NOMO-1 treated with dmso at 0.1 percent for 144 hours (cell line): ENCODE measurements at regions not wholly inside any gene's neighbourhood (a gene's known extent, or its start where the extent isn't known, plus 50 kb on each side); places are given as distances from the start of the nearest gene placed in this dataset.
"Not testable (repeated sequence)": the region's sequence is repeated elsewhere in the genome, so short reads cannot be mapped to it uniquely, and the experiment has no call there.

ENCODE experiments used
- DNase-seq: peaks from one replicate; lab custom pipeline; 2025; ENCODE audit not compliant: unreplicated experiment; lab: John Stamatoyannopoulos, UW

DNA sequence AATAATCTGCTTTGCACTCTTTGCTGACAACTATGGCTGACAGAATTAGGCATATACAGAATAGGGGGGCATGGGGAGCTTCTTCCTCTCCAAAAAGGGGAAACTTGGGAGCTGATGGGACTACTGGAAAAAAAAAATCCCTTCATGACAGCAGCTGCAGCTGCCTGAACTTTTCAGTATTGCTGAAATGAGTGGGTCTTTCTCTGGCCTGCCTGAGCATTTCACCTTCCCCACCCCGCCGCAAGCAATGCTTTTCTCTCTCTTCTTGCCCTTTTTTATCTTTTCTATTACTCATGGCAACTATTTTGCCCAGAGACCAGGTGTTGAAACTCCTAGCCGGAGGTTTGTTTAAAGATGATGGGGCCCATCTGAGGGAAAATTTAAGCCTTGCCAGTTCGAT is 244.9 kb downstream of the SEMA3D start:
- DNase-seq = no peak

DNA sequence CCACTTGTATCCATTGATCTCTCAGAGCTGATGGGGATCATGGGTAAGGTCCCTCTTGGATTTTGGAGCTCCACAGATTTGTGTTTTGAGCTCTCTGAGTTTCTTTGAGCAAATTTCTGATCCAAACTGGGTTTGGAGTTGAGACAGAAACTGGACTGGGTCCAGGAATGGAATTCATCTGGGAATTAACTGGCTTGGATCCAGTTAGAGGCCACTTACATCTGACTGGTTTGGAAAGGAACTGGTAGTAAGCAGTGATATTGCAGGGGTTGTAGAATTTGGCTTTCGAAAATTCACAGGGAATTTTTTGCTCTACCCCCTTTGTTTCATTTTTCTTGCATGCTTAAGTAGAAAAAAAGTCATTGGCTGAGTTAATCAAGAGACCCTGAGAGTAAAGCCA is 245.6 kb downstream of the SEMA3D start:
- no peak for DNase-seq

DNA sequence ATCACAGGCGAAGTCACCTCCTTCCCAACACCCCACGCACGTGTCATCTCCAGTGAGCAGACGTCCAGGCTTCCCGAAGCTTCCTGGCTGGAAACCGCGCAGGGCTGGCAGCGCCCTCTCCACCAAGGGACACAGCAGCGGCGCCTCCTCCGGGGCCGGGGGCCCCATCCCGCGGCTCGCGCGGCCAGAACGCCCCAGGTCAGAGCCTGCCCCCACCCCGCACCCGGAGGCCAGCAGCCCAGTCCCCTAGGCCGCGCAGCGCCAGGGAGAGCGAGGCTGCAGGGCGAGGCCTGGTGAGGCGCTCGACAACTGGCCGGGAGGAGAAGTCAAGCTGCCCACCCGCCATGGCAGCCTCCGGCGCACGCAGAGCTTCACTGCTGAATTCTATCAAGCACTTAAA is 247.0 kb downstream of the SEMA3D start:
- no peak for DNase-seq

DNA sequence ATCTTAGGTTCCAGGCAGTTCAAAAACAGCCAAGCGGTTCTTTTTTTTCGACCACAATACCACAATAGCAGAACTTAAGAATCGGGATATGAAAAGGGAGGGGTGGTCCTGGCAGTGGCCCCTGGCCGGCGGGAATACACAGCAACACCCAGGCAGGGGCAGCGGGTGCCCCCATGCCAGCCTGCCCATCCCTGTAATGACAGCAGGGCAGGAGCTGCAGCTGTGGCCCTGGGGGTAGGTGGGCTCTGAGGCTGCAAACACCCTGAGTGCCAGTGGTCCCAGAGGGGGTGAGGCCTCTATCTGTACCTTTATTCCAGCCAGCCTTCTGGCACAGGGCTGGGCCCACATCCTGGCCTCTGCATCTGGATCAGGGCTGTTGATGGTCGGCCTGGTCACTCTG is 247.4 kb downstream of the SEMA3D start:
- DNase-seq = no peak

DNA sequence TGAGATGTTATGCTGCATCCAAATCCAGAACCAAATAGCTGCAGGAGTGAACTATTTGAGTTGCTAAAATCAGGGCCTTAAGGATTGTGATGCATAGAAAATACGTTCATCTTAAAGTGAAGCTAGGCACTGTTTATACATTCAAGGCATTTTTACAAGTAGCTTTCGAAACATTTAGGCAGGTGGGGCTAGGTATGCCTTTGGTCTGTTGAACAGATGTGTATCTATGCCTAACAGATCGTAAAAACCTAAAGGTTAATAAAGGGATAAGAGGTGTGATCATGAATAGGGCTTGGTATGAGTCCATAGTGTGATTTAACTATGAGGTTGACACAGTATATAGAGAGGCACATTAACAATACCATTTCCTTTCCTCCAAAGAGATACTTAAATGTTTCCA is 262.5 kb downstream of the SEMA3D start:
- DNase-seq = no peak

DNA sequence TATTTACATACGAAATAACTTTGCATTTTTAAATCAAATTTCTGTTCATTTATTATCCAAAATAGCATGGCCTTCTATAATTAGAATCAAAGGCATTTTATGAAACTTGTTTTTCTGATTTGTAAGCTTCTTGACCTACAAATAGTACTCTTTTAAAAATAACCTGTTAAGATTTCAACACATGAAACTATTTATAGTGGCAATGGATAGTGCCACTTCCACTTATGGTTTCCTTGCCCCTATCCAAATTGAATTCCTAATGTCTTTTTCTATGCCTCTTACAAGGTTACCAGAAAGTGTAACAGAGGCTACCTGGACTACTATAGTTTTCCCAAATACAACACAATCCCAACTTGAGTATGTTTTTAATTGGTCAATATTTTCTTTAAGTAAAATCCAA is 263.5 kb downstream of the SEMA3D start:
- no peak for DNase-seq

DNA sequence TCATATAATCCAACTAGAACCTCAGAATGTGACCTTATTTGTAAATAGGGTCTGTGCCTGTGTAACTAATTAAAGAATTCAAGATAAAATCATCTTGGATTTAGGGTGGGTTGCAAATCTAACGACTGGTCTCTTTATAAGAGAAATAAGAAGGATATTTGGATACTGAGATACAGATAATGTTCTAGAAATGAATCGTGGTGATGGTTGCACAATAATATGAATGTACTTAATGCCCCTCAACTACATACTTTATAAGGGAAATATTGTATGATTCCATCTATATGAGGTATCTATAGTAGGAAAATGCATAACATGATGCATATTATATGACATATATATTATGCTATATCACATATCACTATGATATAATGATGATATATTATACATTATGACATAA is 265.7 kb downstream of the SEMA3D start:
- DNase-seq = no peak

DNA sequence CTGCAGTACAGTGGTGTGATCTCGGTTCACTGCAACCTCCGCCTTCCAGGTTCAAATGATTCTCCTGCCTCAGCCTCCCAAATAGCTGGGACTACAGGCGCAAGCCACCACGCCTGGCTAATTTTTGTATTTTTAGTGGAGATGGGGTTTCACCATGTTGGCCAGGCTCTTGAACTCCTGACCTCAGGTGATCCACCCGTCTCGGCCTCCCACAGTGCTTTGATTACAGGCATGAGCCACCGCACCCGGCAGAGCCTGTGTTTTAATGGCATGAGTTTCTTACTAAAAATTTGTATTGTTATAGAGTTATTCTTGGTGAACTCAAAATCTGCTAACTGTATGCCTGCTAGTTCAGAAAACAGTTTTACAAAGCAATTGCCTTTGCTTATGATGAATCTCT is 269.9 kb downstream of the SEMA3D start:
- not testable (repeated sequence) for DNase-seq

DNA sequence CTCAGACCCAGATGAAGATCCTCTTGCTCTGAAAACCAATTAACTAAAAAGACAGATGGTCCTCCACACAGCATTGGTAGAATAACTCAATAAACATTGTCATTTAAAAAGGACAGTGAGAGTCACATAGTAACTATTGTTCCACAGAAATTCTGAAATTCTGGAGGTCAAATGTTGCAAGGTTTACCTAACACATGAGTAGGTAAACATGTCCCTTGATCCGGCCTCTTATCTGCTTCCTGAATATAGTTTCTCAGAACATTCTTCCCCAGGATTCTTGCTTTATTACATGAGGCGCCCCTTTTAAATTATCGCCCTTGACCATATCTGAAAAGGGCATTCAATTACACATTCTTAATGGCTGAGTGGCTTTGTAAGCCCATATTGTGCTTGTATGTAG is 270.7 kb downstream of the SEMA3D start:
- DNase-seq = no peak

DNA sequence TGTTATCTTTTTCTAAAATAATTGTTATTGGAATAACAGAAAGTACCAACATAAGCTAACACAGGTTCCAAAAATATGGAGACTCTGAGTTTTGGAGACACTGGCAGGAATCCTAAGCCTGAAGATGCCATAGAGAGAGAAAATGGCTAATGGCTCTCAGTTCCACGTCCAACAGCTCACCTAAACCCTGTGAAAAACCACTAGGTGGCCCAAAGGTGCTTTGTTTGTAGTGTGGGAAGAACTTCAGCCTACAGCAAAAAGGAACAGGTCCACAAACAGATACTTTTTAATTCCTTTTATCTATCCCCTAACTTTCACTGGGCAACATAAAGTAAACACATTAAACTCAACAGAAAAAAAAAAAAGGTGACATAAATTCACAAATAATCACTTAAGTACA is 272.3 kb downstream of the SEMA3D start:
- DNase-seq = no peak

DNA sequence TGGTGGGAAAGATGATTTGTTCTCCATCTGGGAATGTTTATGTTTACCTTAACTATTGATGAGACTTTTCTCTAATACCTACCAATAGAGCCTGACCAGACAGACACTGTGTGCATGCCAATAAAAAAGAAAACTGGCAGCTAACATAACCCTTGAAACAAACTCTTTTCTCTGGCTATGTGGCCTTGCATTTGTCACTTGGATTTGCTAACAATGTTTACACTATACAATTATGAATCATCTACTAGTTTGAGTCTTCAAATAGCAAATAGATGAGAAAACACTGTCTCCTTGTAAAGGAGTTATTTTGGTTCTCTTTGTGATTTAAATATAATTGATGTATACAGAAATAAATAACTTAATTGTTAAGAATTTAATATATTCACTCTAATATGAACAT is 273.1 kb downstream of the SEMA3D start:
- no peak for DNase-seq

DNA sequence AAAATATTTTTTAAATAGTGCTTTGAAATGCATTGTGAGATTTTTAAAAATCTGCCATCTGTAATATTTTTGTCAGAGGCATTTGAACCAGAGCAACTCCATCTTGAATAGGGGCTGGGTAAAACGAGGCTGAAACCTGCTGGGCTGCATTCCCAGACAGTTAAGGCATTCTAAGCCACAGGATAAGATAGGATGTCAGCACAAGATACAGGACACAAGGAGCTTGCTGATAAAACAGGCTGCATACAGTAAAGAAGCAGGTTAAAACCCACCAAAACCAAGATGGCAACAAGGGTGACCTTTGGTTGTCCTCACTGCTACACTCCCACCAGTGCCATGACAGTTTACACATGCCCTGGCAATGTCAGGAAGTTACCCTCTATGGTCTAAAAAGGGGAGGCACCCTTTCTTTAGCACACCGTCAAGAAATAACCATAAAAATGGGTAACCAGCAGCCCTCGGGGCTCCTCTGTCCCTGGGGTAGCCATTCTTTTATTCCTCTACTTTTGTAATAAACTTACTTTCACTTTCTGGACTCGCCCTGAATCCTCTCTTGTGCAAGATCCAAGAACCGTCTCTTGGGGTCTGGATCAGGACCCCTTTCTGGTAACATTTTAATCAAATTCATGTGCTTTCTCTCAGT is 273.7 kb downstream of the SEMA3D start:
- no peak for DNase-seq

DNA sequence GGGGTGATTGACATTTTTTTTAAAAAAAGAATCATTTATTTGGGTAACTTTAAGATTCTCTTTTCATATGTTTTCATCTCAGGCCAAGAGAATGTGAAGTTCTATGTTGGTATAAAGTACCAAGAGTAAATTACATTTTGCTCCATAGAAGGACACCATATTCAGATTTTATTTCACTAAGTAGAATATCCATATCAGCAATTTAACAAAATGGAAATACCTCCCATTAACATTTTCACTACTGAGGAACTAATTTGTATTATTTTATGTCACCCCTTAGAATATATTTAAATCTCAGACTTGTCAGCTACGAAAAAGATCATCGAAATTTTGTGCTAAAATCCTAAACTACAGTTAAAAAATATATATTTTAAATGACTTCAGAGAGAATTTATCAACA is 274.3 kb downstream of the SEMA3D start:
- DNase-seq = no peak

DNA sequence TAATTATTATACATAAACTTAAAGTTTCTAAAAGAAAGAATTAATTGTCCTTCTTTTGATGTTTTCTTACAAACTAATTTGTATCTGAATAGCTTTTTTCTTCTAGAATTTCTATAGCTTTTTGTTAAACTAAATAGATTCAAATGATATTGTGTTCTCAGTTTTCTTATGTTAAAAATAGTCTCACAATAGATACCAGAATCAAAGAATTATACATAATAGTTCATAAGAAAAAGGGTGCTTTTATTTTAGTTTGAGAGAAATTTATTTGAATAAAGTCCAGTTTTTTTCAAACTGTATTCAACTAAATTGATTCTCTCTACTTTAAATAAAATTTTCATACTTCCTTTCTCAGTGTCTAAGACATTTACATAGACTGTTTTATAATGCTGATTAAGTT is 274.8 kb downstream of the SEMA3D start:
- no peak for DNase-seq

DNA sequence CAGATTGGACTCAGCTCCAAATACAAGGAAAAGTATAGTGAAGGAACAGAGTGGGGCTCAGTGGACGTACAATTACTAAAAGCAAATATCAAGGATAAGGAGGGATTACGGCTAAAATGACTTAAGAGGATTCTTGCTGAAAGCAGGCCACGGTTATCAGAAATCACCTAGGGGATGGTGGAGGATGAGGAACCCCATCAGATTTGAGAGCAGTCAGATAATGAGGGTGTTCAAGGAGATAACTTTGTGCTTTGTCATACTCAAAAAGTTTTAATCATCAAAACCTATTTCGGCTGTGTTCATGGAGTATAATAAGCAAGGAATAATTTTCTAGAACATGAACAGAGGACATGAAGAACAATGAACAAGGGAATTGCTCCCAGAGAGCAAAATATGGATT is 275.8 kb downstream of the SEMA3D start:
- no peak for DNase-seq

DNA sequence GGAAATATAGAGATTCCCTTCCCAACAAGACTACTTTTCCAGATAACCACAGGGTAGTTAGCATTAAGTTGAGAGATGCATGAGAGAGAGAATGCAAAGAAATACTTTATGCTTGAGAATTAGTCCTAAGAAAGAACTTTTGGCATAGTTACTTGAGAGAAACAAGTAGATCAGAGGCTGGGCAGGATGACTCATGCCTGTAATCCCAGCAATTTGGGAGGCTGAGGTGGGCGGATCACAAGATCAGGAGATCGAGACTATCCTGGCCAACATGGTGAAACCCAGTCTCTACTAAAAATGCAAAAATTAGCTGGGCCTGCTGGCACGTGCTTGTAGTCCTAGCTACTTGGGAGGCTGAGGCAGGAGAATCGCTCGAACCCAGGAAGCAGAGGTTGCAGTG is 276.5 kb downstream of the SEMA3D start:
- DNase-seq = not testable (repeated sequence)

DNA sequence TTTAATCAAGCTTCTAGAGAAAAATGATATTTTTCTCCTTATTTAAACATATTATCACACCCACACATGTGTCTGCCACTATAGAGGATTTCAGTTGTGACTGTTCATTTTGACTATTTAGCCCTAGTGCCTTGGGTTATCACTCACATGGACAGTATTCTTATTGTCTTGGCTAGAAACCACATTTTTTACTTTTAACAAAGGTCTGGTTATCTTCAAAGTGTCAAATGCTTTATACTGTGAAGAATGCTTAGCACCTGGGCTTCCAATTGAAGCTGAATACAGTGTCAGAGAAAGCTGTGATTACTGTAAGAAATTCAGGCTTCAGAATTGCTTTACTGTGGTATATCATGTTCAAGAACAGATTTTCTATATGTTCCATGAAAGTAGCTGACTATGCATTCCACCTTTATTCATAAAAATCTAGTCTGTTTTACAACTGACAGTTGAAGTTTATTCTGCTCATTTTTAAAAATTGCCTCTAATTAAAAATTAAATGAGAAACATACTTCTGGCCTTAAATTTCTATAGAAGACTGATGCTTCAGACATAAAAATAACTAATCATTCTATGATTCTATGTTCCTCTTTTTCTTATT is 278.6 kb downstream of the SEMA3D start:
- DNase-seq = no peak

DNA sequence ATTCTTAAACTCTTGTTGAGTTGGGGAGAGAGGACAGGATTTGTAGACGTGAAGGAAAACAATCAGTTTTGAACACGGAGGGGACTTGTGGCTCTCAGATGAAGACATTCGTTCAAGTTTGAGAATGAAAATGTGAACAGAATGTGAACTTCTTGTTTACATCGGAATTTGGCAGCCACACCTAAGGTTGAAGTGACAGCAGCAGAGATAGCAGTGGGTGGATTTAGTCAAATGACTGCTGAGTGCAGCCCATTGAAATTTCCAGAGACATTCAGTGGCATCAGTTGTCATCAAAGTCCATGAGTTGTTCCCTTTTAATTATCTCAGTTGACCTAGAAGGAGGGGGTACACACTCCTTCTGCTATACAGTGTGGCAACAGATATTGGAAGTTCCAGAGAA is 280.0 kb downstream of the SEMA3D start:
- no peak for DNase-seq

DNA sequence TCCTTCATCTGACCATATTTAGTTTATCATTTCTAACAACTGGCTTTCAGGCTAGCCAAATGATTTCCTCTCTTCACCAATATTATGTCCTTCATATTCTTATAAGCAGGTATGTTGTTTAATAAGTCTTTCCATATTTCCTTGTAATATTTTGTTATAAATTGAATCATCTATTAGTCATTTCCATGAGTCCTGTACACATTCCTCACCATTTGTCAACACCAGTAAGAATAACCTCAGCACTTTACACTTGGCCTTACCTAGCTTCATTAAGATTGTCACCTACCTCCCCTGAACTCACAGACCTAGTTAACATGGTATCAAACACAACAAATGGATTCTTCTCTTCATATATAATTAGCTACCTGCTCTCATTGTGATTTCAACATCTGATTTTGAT is 282.3 kb downstream of the SEMA3D start:
- DNase-seq = no peak

DNA sequence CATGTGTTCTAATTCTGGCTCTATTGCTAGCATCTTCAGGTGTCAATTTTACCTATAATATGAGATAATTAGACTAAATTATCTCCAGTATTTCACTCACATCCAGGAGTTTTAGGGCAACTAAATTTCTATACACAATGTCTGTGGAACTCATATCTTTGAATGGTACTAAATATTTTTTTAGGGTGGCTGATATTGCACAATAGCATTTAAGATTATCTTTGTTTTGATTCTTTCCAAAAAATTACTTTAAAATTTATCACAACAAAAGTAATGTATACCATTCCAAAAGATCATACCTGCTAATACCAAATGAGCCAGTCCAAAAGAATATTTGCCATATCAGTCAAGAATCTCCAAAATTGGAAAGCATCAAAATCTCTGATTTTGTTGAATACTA is 285.5 kb downstream of the SEMA3D start:
- DNase-seq = no peak

DNA sequence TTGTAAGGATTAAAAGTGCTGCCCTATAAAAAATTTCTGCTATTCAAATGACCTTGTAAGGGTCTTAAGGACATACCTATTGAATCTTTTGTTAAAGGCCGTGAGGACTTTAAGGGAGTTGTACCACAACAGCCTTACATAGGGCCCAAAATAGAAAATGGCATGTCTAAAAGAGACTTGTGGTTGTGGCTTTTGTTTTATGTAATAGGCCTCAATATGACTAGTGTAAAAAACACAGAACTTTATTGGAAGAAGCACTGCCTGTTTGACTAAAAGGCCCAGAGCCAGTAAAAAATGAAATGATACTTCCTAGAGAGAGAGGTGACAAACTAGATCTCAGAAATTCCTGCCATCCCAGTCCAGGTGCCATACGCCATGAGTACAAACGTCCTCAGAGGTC is 286.6 kb downstream of the SEMA3D start:
- peak; percentile 43 for DNase-seq

DNA sequence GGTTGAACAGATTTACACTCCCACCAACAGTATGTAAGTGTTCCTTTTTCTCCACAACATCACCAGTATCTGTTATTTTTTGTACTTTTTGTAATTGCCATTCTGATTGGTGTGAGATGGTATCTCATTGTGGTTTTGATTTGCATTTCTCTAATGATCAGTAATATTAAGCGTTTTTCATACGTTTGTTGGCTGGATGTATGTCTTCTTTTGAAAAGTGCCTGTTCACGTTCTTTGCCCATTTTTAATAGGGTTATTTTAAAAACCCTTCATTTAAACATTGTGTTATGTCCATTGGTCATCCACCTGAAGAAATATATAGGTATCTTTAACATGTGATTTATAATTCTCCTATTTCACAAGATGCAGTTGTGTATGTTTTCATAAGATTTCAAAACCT is 291.3 kb downstream of the SEMA3D start:
- DNase-seq = no peak

DNA sequence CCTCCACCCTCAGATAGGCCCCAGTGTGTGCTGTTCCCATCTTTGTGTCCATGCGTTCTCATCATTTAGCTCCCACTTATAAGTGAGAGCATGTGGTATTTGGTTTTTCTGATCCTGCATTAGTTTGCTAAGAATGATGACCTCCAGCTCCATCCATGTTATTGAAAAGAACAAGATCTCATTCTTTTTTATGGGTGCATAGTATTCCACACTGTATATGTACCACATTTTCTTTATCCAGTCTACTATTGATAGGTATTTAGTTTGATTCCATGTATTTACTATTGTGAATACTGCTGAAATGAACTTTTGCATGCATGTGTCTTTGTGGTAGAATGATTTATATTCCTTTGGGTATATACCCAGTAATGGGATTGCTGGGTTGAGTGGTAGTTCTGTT is 303.3 kb downstream of the SEMA3D start:
- DNase-seq = not testable (repeated sequence)
